DOHH2 (cell line): ENCODE measurements at regions not wholly inside any gene's neighbourhood (a gene's known extent, or its start where the extent isn't known, plus 50 kb on each side); places are given as distances from the start of the nearest gene placed in this dataset.

Source experiments
- H3F3A ChIP-seq: fragments of 200-600 bp; sonication (generic), shearing (Covaris generic); 2 replicates; pipeline ENCODE4 v1.6.0; 2016; ENCODE audit warnings: antibody characterized with exemption, mild to moderate bottlenecking; ENCODE audit not compliant: control insufficient read depth, insufficient read depth
- H3K27ac ChIP-seq: fragments of 200-600 bp; sonication (generic); 2 replicates; pipeline ENCODE4 v1.5.1; 2014; ENCODE audit warnings: low read depth, mild to moderate bottlenecking, low read length, moderate library complexity
- H3K27me3 ChIP-seq: fragments of 200-600 bp; sonication (generic); 2 replicates; pipeline ENCODE4 v1.6.1; 2014; ENCODE audit warnings: mild to moderate bottlenecking, low read length, mixed read lengths; ENCODE audit not compliant: control insufficient read depth
- H3K36me3 ChIP-seq: fragments of 200-600 bp; sonication (generic); 2 replicates; pipeline ENCODE4 v1.6.1; 2014; ENCODE audit warnings: mild to moderate bottlenecking, low read length, moderate library complexity, mixed read lengths; ENCODE audit not compliant: control insufficient read depth
- H3K4me1 ChIP-seq: fragments of 200-600 bp; sonication (generic); 2 replicates; pipeline ENCODE4 v1.6.1; 2014; ENCODE audit warnings: mild to moderate bottlenecking, low read length, mixed read lengths; ENCODE audit not compliant: control insufficient read depth
- H3K4me2 ChIP-seq: fragments of 200-600 bp; sonication (generic); 2 replicates; pipeline ENCODE4 v1.6.0; 2014; ENCODE audit warnings: mild to moderate bottlenecking, low read length, moderate library complexity
- H3K4me3 ChIP-seq: fragments of 200-600 bp; sonication (generic); 2 replicates; pipeline ENCODE4 v1.5.1; 2014; ENCODE audit warnings: mild to moderate bottlenecking, low read length, mixed read lengths
- H3K79me2 ChIP-seq: fragments of 200-600 bp; sonication (generic); 2 replicates; pipeline ENCODE4 v1.6.1; 2014; ENCODE audit warnings: mild to moderate bottlenecking, low read length, mixed read lengths; ENCODE audit not compliant: control insufficient read depth
- H3K9me2 ChIP-seq: fragments of 200-600 bp; sonication (generic); replicated peaks from 2 replicates; pipeline ENCODE4 v1.6.1; 2014; ENCODE audit warnings: mild to moderate bottlenecking, low read length, mixed read lengths; ENCODE audit not compliant: control insufficient read depth
- H3K9me3 ChIP-seq: fragments of 200-600 bp; sonication (generic); 2 replicates; pipeline ENCODE4 v1.6.1; 2014; ENCODE audit warnings: antibody characterized with exemption, low read length, mixed read lengths; ENCODE audit not compliant: control insufficient read depth, insufficient read depth
- H4K20me1 ChIP-seq: fragments of 200-600 bp; sonication (generic); 2 replicates; pipeline ENCODE4 v1.6.0; 2014; ENCODE audit warnings: low read depth, mild to moderate bottlenecking, antibody characterized with exemption, low read length, moderate library complexity; ENCODE audit not compliant: control insufficient read depth, insufficient read depth
- CTCF ChIP-seq: fragments of 200-600 bp; sonication (generic); IDR thresholded peaks from one replicate; pipeline ENCODE4 v1.5.1; 2014; ENCODE audit warnings: antibody characterized with exemption, mild to moderate bottlenecking, low read depth, low read length; ENCODE audit not compliant: poor library complexity, severe bottlenecking
- EZH2phosphoT487 ChIP-seq: fragments of 200-600 bp; sonication (generic); IDR thresholded peaks from 2 replicates; pipeline ENCODE4 v1.6.1; 2017; ENCODE audit warnings: borderline replicate concordance, mild to moderate bottlenecking, antibody characterized with exemption, low read length, moderate library complexity, mixed read lengths

- H3K9me3 ChIP-seq, result no peaks in the 10 kb centered on the region
- no peak overlapping the region for H3K27ac ChIP-seq
- H3K4me3 ChIP-seq, result no peak overlapping the region
- H4K20me1 ChIP-seq, result no peaks in the 10 kb centered on the region
- H3K36me3 ChIP-seq, result no peaks in the 10 kb centered on the region
- H3K27me3 ChIP-seq, result no peaks in the 10 kb centered on the region
- no peaks in the 10 kb centered on the region for H3F3A ChIP-seq
- no peaks in the 10 kb centered on the region for H3K4me1 ChIP-seq
- no peaks in the 10 kb centered on the region for H3K9me2 ChIP-seq
- TF ChIP-seq EZH2phosphoT487 (no peak), CTCF (no peak)
- no peak overlapping the region for H3K4me2 ChIP-seq
- no peaks in the 10 kb centered on the region for H3K79me2 ChIP-seq
These were observed 50.1 kb upstream of the IRX3 start for GRCh38 chr16:54336631-54337204.
